ENCODE measurements at regions not wholly inside any gene's neighbourhood (a gene's known extent, or its start where the extent isn't known, plus 50 kb on each side); places are given as distances from the start of the nearest gene placed in this dataset.
"Not testable (repeated sequence)": the region's sequence is repeated elsewhere in the genome, so short reads cannot be mapped to it uniquely, and the experiment has no call there.

DNA sequence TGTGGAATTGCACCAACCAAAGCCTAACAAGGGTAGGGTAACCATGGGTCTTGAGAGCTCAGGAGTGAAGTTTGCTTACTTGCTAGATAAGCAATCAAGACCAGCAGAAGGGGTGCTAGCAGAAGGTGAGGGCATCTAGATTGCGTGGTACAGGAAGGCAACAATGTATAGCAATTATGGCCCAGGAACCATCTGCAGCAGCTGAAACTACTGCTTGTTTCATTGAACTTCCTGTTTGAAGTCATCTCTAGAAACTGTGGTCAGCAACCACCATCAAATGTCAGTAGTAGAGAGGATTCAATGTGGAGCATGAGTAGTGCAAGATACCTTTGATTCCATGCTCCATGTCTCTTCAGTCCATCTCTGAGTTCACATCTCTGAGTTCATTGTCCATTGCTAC lies 462.1 kb upstream of the GRAMD2B start:
- DNase-seq (ENCODE audit: low spot score): no peak

DNA sequence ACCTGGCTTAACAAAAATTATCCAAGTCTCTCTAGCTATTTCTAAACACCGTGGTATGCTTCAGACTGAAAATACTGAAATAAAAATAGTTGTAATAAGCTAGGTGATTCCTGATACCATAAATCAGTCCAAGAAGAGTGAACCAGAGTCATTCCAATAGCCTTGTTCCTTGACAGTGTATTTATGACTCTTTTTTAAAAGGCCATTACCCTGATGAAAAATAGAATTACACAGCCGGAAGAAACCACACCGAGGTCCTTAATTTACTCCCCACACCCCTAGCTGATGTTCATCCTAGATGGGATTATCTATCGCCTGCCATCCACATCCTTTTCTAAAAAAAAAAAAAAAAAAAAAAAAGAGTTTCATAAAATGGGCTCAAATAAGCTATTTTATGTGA lies 457.6 kb upstream of the GRAMD2B start:
- no peak for DNase-seq (ENCODE audit: low spot score)

DNA sequence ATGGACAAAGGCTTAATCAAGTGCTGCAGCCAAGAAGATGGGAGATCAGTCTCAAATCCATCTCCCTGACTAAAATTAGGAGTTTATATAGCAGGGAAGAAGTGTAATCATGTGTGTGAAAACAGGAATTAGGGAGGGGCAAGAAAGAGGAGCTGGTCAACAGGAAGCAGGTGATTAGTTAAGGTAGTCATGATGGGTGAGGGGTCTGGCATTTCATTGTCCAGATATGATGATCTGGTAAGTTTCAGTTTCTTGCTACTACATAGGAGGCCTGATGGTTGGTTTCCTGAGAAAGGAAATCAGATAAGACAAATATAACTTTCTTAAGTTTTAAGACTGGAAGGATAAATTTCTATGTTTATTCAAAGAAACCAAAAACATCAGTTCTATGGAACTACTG lies 455.6 kb upstream of the GRAMD2B start:
- no peak for DNase-seq (ENCODE audit: low spot score)

DNA sequence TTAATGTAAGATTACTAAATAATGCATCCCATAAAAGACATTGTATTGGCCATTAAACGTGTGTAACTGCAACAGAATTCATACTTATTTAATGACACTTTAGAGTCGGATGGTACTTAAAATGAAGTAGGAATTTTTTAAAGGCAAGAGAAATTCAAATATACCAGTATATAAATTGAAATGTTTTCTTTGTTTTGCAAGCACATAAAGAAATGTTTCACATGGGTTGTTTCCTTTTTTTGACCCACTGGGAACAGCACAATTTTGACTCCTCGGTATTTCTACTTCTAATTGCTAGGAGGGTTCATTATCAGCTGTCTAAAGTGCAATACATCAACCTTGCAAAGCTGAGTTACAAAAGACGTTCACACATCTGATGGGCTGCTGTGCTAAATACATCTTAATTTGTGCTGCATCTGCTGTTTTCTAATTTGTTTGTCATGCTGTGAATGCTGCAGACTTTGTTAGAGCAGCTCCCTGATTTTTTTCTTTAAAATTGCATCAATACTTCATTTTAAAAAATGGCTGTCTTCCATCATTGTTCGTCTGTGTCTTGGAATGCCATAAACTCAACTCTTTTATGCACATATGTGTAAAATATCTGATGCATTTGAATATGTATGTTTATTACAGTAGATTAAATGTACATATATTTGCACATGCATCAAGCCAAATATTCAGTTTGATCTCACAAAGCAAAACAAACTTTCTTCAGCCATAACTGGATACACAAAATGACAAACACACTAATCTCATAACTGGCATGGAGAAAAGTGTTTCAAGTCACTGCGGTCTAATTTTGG lies 454.0 kb upstream of the GRAMD2B start:
- DNase-seq (ENCODE audit: low spot score): no peak

DNA sequence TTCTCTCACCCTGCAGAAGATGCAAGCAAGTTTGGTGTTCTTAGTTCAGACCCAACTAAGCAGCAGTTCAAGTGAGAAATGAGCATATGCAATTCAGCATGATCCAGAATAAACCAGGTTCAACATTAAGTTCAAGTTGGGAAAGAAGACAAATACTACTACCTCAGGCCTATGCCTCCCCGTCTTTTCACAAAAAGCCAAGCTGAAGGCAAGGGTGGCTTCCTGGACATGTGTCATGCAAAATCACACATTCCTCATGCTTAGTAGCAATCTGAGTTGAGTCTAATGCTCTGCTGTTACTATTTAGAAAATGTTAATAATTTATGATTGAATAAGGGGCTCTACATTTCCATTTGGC lies 453.4 kb upstream of the GRAMD2B start:
- no peak for DNase-seq (ENCODE audit: low spot score)

DNA sequence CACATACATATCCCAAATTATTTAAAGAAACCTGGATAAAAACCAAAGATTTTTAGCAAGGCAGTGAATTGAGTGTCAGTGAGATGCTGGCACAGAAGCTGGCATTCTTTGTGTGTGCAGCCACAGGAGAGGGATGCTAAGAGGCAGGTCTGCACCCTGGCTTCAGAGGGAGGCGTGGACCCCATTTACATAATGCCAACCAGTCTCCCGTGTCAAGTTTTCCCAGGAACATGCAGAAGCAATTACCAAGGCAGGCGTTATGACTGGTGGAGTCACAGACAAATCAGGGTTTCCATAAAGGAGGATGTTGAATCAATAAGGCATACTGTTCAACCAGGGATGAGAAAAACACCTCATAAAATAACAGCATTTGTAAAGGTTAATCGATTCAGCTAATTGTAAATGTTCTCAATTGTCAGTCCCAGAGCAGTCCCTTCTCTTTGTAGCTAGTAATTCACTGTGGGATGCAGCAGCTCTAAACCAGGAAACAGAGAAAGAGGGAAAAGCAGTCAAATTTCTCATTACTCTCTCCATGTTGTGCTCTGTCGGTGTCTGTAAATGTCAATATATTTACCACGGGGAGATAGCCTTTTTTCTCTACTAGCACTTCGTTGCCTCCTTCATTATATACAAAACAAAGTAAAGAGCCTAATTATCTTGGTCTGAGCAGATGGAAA lies 452.4 kb upstream of the GRAMD2B start:
- DNase-seq (ENCODE audit: low spot score): no peak

DNA sequence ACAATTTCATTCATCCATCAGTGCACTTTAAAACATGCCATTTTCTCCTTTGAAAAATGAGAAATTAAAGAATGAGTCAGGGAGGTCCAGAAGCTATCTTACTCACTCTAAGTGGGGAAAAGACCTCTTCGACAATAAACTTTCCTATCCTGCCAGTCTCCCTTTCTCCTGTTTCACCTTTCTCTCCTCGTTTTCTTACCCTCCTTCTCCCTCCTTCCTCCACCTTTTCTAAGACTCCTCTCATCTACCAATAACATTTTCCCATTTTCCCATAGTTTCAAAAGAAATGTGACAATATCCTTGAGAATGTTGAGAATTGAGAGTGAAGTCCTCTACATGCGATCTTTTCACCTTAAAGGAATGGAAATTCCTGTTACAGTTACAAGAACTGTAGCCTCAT lies 450.5 kb upstream of the GRAMD2B start:
- DNase-seq (ENCODE audit: low spot score): no peak

DNA sequence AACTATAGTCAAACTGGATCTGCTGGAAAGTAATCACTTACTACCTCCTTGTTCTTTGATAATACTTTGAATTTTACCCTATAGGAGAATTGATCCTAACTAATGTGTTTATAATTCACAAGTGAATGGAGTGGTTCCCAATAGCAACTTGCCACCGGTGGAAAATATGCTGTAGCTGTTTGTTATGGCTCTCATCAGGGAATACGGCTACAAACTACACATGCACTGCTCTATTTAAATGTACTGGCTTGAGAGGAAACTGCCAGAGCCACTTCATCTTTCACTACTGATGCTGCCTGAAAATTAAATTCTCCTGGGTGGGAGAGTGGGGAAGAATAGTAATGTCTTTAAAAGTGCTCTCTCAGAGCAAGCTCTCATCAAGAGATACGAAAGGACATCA lies 448.5 kb upstream of the GRAMD2B start:
- no peak for DNase-seq (ENCODE audit: low spot score)

DNA sequence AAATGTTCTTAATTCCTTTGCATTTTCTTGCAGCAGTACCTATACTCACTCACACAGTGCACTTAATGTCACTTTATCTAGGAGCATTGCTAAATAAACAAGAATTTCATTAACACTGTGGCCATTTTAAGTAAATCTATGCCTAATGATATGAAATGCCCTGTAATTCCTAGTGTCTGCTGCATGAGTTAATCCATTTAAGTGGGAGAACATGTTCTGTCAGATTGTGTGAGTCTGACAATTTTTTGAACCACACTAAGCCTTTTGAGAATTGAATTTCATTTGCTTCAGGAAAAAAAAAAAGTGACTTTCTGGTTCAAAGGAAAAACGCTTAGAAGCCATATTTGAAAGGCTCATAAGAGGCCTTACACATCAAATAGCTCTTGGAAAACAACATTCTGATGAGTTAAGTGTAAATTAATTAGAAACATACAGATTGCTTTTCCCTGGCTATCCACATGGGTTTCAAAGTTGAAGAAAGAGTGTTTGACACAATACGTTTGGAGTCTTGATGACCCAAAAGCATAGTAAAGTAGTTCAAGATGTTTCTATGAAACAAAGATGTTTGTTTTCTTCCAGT lies 446.7 kb upstream of the GRAMD2B start:
- DNase-seq (ENCODE audit: low spot score): no peak

DNA sequence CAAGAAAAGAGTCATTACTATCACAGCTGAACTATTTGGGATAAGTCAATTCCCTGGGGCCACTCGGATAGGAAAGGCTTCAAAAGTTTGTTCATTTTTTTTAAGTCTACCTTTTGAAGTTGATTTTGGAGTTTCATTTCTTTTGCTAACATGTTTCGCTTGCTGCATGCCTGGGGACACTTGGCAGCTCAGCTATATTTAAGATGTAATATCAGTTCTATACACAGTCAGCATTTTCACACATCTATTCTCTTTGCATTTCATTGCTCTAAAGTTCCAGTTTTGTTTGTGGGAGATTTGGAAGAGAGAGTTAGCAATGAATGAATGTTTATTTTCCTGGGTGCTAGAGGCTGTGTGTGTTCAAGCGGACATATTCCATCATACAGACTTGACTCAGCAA lies 445.2 kb upstream of the GRAMD2B start:
- no peak for DNase-seq (ENCODE audit: low spot score)

DNA sequence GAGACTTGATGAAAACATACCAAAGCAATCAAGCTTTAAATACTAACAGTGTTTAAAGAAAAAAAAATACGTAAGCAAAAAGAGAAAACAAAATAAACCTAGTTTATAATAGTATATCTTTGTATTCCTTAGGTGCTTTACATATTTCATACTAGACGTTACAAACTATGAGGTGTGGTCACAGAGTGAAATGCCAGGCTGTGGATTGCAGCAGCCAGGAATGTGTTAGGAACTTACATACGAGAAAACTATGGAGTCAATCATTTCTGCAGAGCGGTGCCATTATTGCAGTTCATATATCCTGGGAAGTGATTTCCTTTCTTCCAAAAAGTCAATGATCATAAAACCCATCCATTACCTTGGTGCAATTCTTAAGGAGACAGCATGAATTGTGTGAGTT lies 443.6 kb upstream of the GRAMD2B start:
- no peak for DNase-seq (ENCODE audit: low spot score)

DNA sequence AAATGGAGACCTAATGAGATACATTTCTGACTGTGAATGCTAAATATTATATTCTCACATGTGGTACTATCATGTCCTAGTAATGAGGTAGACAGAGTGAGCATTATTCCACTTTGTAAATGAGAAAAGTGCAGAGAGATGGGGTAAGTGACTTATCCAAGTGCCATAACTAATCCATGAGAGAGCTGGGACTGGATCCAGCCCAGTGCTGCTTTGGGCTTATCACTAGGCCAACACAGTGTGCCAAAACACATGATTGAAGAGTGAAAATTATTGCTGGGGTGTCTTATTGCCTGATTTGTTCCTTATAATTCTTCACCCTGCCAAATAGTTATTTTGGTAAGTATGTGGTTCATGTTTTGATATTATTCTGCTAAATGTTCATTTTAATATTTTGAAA lies 442.2 kb upstream of the GRAMD2B start:
- no peak for DNase-seq (ENCODE audit: low spot score)

DNA sequence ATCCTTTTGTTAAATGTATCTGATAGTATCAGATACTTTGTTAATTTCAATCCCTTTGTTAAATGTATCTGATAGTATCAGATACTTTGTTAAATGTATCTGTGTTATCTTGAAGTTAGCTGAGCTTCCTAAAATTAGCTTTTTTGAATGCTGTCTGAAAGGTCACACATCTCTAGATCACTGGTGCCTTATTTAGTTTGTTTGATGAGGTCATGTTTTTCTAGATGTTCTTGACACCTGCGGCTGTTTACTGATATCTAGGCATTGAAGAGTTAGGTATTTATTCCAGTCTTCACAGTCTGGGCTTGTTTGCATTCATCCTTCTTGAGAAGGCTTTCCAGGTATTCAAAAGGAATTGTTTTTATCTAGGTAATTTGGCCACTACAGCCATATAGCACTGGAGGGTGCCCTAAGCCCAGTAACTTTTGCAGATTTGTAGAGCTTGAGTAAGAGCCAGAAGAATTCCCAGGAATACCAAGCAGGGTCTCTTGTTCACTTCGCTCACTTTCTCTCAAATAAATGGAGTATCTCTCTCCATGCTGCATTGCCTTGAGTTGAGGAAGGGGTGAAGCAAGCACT lies 435.4 kb upstream of the GRAMD2B start:
- no peak for DNase-seq (ENCODE audit: low spot score)

DNA sequence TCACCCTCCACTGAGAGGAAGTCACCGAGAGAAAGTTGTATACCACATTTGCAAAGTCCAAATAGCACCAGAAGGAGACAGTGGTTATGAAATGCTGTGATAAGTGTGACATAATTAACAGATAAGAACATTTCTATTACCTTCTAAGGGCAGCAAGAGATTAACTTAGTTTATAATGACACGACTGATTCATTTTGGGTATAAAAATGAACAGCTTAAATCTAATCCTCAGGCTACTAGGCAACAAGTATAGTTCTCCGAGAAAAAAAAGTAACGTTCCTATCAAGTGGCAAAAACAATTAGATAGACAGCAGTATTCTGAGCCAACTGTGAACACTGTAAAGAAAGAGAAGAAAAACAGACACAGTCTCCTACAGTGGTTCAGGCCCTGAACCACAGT lies 431.2 kb upstream of the GRAMD2B start:
- DNase-seq (ENCODE audit: low spot score): no peak

DNA sequence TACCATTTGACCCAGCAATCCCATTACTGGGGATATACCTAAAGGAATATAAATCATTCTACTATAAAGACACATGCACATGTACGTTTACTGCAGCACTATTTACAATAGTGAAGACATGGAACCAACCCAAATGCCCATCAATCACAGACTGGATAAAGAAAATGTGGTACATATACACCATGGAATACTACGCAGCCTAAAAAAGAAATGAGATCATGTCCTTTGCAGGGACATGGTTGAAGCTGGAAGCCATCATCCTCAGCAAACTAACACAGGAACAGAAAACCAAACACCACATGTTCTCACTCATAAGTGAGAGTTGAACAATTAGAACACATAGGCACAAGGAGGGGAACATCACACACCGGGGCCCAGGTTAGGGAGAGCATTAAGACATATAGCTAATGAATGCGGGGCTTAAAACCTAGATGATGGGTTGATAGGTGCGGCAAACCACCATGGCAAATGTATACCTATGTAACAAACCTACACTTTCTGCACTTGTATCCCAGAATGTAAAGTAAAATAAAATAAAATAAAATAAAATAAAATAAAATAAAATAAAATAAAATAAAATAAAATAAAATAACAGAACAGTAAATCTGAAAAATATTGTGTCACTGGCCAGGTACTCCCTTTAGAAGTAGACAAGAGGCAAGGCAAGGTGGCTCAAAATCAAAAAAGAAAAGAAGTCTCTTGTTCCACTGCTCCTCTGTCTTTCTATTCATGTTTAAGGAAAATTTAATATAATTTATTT lies 423.8 kb upstream of the GRAMD2B start:
- not testable (repeated sequence) for DNase-seq (ENCODE audit: low spot score)

DNA sequence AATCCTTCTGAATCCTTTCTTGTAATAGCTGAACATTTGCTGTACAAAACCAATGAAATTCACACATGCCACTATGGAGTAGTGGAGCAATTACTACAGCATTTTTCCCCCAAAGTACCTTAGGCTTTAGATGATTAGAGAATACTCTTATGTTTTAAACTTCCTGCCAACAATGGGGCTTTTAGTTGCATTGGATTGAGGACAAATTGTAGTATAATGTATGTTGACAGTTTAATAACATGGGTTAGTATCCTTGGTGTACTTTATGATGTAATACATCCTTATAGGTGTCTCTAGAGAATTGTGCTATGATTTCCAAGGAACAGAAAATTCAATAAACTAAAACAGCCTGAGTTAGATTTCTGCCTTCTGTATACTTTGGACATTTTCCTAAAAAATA lies 422.7 kb upstream of the GRAMD2B start:
- no peak for DNase-seq (ENCODE audit: low spot score)

DNA sequence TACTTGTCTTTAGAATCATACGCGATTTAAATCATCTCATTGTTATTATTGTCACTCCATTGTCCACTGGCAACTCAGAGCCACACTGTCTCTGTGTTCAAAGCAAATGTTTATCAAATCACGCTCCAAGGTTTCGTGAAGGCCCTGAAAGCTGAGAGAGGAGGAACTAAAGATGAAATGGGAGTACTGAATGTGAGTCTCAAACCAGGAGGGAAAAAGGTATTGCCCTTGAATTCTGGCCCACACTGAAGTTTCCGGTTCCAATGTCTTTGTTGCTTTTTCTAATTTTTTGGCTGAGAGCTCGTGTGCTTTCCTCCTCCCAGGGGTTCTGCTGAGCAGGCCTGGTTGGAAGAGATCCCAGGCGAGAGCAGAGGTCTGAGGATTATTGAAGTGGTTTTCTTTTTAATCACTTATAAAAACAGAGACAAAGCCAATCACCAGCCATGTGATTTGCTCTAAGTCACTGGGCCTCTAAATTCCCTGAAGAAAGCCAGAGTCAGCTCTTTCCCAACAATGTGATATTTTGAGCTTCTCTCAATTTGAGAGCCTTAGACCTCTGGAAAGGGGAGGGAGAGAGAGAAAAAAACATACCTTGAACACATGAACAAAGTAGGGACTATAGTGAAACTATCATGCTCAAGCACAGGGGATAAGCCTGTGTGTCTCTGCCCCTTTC lies 420.8 kb upstream of the GRAMD2B start:
- no peak for DNase-seq (ENCODE audit: low spot score)

DNA sequence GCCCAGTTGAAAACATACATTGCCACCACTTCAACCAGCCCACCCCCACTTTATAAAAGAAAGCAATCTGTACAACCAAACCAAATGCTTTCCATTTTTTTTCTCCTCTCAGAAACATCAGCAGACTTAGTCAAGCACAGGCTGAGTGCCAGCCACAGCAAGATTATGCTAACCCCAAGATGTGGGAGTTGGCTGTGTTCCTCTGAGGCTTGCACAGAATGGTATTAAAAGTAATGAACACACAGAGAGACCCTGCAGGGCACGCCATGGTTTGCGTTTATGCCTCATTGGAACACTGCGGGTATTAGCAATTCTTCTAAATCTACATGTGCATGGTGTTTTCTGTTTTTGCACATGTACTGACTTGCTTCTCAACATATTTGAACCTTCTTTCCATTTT lies 419.9 kb upstream of the GRAMD2B start:
- DNase-seq (ENCODE audit: low spot score): no peak

DNA sequence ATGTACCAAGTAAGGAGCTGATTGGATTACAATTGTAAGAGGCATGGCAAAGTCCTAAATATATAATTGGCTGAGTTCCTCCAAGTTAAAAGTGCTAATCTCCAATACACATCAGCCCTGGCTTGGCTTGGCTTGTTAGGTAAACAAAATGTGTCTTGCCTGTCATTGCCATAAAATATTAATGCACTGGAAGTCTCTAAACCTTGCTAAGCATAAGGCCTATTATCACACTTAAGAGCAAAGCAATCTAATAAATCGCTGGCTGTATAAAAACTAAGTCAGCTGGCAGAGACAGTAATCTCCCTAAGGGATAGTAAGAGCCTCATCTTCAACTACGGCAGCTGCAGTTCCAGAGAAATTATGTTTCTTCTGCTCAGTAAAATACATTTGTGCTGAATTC lies 418.6 kb upstream of the GRAMD2B start:
- DNase-seq (ENCODE audit: low spot score): no peak

DNA sequence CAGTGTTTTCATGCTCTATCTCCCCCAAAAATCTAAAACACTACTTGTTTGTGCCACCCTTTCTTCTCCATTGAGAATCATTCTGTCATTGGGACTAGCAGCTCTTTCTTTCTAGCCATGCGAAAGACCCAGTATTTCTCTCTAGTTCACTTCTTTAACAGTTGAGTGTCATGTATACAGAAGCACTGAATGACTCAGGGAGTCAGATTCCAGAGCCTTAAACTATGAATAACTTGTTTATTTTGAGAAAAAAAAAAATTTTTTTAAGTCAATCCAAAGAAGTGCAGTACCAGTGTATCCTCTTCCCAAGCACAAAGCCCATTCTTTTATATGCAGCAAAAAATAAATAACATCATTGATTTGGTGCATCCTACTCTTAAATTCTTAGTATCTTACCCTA lies 415.4 kb upstream of the GRAMD2B start:
- no peak for DNase-seq (ENCODE audit: low spot score)

DNA sequence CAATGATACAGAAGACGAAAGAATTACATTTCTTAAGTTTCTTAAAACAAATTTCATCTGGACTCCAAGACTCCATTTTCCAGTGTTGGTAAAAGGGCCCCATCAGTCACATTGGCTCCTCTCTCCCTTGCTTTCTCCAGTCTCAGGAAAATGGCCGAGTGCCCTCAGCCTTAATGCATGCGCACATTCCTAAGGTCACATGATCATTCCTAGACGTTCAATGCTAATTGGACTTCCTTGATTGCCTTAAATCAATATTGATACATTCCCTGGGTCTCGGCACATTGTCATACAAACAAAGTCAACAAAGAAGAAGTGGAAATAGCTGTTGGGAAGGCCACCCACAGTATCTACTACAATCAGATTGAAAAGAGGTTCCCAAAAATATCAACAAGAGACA lies 413.6 kb upstream of the GRAMD2B start:
- no peak for DNase-seq (ENCODE audit: low spot score)

DNA sequence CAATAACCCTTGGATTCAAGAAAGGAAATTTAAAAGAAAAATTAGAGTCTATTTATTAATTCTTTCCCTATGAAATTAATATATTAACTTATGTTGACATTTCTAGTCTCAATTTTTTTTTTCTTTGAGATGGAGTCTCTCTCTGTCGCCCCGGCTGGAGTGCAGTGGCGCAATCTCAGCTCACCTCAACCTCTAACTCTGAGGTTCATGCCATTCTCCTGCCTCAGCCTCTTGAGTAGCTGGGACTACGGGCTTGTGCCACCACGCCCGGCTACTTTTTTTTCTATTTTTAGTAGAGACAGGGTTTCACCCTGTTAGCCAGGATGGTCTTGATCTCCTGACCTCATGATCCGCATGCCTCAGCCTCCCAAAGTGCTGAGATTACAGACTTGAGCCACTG lies 411.7 kb upstream of the GRAMD2B start:
- DNase-seq (ENCODE audit: low spot score): not testable (repeated sequence)
